GM13977 (cell line): ENCODE measurements at regions not wholly inside any gene's neighbourhood (a gene's known extent, or its start where the extent isn't known, plus 50 kb on each side); places are given as distances from the start of the nearest gene placed in this dataset.
"Not testable (repeated sequence)": the region's sequence is repeated elsewhere in the genome, so short reads cannot be mapped to it uniquely, and the experiment has no call there.

Experiments used
- DNase-seq: peaks from one replicate; pipeline ENCODE4 v3.0.0; 2012; ENCODE audit warnings: low spot score
- CTCF ChIP-seq: IDR thresholded peaks from 2 replicates; pipeline ENCODE4 v1.5.1; 2012; ENCODE audit warnings: mild to moderate bottlenecking, control low read depth; ENCODE audit not compliant: insufficient read depth; ENCODE audit errors: extremely low read depth, missing control alignments
- in situ Hi-C: fragments of 300-500 bp; cut with MboI; formaldehyde crosslinking; loops from one replicate; pipeline ENCODE4 v1.12.0; 2022; ENCODE audit warnings: low sequenced_read_pairs, low pct_unique_long_range_greater_than_20kb, mixed read lengths, inconsistent platforms; ENCODE audit not compliant: unreplicated experiment

- DNase-seq, result no peak
- in situ Hi-C loops, result no loop called here
- TF ChIP-seq CTCF, result no peak
Measured at GRCh38 chr5:112586596-112587062, 151.1 kb upstream of the APC start.

- DNase-seq, in situ Hi-C loops: not testable (repeated sequence)
Measured at GRCh38 chr5:112590858-112591257, 146.8 kb upstream of the APC start.

- no peak for TF ChIP-seq CTCF
- DNase-seq, result no peak
- in situ Hi-C loops, result no loop called here
Measured at GRCh38 chr5:112594095-112594850, 143.4 kb upstream of the APC start.

- TF ChIP-seq CTCF, result no peak
- no peak for DNase-seq
- in situ Hi-C loops, result no loop called here
Measured at GRCh38 chr5:112594941-112595340, 142.7 kb upstream of the APC start.

- no peak for TF ChIP-seq CTCF
- in situ Hi-C loops, result no loop called here
- DNase-seq, result no peak
Measured at GRCh38 chr5:112597831-112598230, 139.9 kb upstream of the APC start.

GRCh38 chr5:112600510-112600909 is 137.2 kb upstream of the APC start:
- DNase-seq, in situ Hi-C loops: not testable (repeated sequence)

- DNase-seq, result peak; percentile 11
Measured at GRCh38 chr5:112604732-112605630, 132.7 kb upstream of the APC start.

More at GRCh38 chr5:112604732-112605630, 132.7 kb upstream of the APC start:
- peak; percentile 43 for TF ChIP-seq CTCF
- in situ Hi-C loops, result no loop called here
